ENCODE measurements at regions not wholly inside any gene's neighbourhood (a gene's known extent, or its start where the extent isn't known, plus 50 kb on each side); places are given as distances from the start of the nearest gene placed in this dataset.

GRCh38 chr15:53166684-53167201 is 376.6 kb upstream of the ONECUT1 start:
- Histone ChIP-seq H3K4me1 (ENCODE audit: insufficient read depth) (no peaks in the 10 kb centered on the region), H3K27me3 (no peaks in the 10 kb centered on the region), H3K36me3 (no peaks in the 10 kb centered on the region), H3K27ac (no peak overlapping the region), H3K4me3 (no peak overlapping the region), H3K9me3 (no peaks in the 10 kb centered on the region)
- 49 to 70% (median 56%) methylated on average over 2 of the region's 2 CpGs for WGBS, 3 donors
- TF ChIP-seq CTCF (IDR thresholded peaks at IDR 0.05): no peak
- TF ChIP-seq POLR2A (IDR thresholded peaks at IDR 0.05): no peak
- TF ChIP-seq EP300 (IDR thresholded peaks at IDR 0.05): no peak
- no peak for DNase-seq
- intact Hi-C loops (cut with DNase I): no loop called here

- DNase-seq: no peak
- intact Hi-C loops (cut with DNase I): no loop called here
- H3K9me3 ChIP-seq: no peaks in the 10 kb centered on the region
- H3K4me1 ChIP-seq (ENCODE audit: insufficient read depth): no peaks in the 10 kb centered on the region
- no peaks in the 10 kb centered on the region for H3K27me3 ChIP-seq
- no peak overlapping the region for H3K4me3 ChIP-seq
- TF ChIP-seq CTCF (IDR thresholded peaks at IDR 0.05) (no peak), POLR2A (IDR thresholded peaks at IDR 0.05) (no peak), EP300 (IDR thresholded peaks at IDR 0.05) (no peak)
- 62 to 64% (median 63%) methylated on average over 7 of the region's 7 CpGs for WGBS, 3 donors
- no peaks in the 10 kb centered on the region for H3K36me3 ChIP-seq
- no peak overlapping the region for H3K27ac ChIP-seq
These were observed 376.0 kb upstream of the ONECUT1 start for GRCh38 chr15:53165988-53166683.

GRCh38 chr15:53160092-53160704 is 370.1 kb upstream of the ONECUT1 start:
- TF ChIP-seq POLR2A (IDR thresholded peaks at IDR 0.05) (no peak), CTCF (IDR thresholded peaks at IDR 0.05) (no peak), EP300 (IDR thresholded peaks at IDR 0.05) (no peak)
- Histone ChIP-seq H3K9me3 (no peaks in the 10 kb centered on the region), H3K4me1 (ENCODE audit: insufficient read depth) (no peaks in the 10 kb centered on the region), H3K4me3 (no peak overlapping the region), H3K27me3 (no peaks in the 10 kb centered on the region), H3K36me3 (no peaks in the 10 kb centered on the region), H3K27ac (no peak overlapping the region)
- whole genome bisulfite sequencing, 3 donors: 5 to 17% (median 5%) methylated on average over 3 of the region's 3 CpGs
- intact Hi-C loops (cut with DNase I): no loop called here
- DNase-seq: peak in 2 of 5 donors; percentile 10 to 42

GRCh38 chr15:53159458-53159857 is 369.3 kb upstream of the ONECUT1 start:
- intact Hi-C loops (cut with DNase I): no loop called here
- no peak overlapping the region for H3K27ac ChIP-seq
- H3K27me3 ChIP-seq: no peaks in the 10 kb centered on the region
- DNase-seq: no peak
- H3K9me3 ChIP-seq: no peaks in the 10 kb centered on the region
- no peak overlapping the region for H3K4me3 ChIP-seq
- no peaks in the 10 kb centered on the region for H3K4me1 ChIP-seq (ENCODE audit: insufficient read depth)
- H3K36me3 ChIP-seq: no peaks in the 10 kb centered on the region
- TF ChIP-seq EP300 (IDR thresholded peaks at IDR 0.05): no peak
- no peak for TF ChIP-seq CTCF (IDR thresholded peaks at IDR 0.05)
- TF ChIP-seq POLR2A (IDR thresholded peaks at IDR 0.05): no peak
